ENCODE measurements at regions not wholly inside any gene's neighbourhood (a gene's known extent, or its start where the extent isn't known, plus 50 kb on each side); places are given as distances from the start of the nearest gene placed in this dataset.

- DNase-seq = no peak
- in situ Hi-C loops (cut with MboI; ENCODE audit: low sequenced_read_pairs) = no loop called here
- dilution Hi-C loops (cut with HindIII; ENCODE audit: low sequenced_read_pairs, unreplicated experiment) = no loop called here
- no peak overlapping the region for H2BK120ac ChIP-seq (ENCODE audit: low read depth, low read length)
- no peak overlapping the region for H3K4me2 ChIP-seq (ENCODE audit: low read depth, low read length)
- ChIA-PET CTCF (no interaction called here), POLR2A (ENCODE audit: unreplicated experiment) (no interaction called here)
- no peak overlapping the region for H2BK15ac ChIP-seq (ENCODE audit: low read depth, low read length)
- no peaks in the 10 kb centered on the region for H3K9me1 ChIP-seq (ENCODE audit: insufficient read depth, low read length)
- H4K8ac ChIP-seq (ENCODE audit: low read depth in 2 of 2, low read length in 2 of 2) = no peak overlapping the region
- H4K91ac ChIP-seq (ENCODE audit: insufficient read depth, low read depth, low read length) = no peak overlapping the region
- H3K27me3 ChIP-seq (ENCODE audit: control insufficient read depth, insufficient read depth, low read length) = no peaks in the 10 kb centered on the region
- H3K18ac ChIP-seq (ENCODE audit: low read depth, low read length) = no peak overlapping the region
- no peak for TF ChIP-seq CHD1 (IDR thresholded peaks at IDR 0.05; ENCODE audit: low read depth, low read length)
- TF ChIP-seq ELK1 (IDR thresholded peaks at IDR 0.05; ENCODE audit: borderline replicate concordance, low read depth, low read length) = no peak
- no peak for TF ChIP-seq RCOR1 (IDR thresholded peaks at IDR 0.05; ENCODE audit: insufficient replicate concordance, low read length)
- H2AFZ ChIP-seq (replicated peaks; ENCODE audit: low read length, poor library complexity) = no peak overlapping the region
- H3K14ac ChIP-seq (replicated peaks; ENCODE audit: low read depth, low read length) = no peak overlapping the region
- no peak overlapping the region for H3K56ac ChIP-seq (ENCODE audit: extremely low read depth, insufficient read depth, low read length)
- H3K79me1 ChIP-seq (ENCODE audit: low read depth in 1 of 2, low read length in 2 of 2) = no peaks in the 10 kb centered on the region
- H3K36me3 ChIP-seq (ENCODE audit: control insufficient read depth, insufficient read depth, low read length) = no peaks in the 10 kb centered on the region
- H4K20me1 ChIP-seq (ENCODE audit: insufficient read depth, low read length) = no peaks in the 10 kb centered on the region
- H3K4me3 ChIP-seq (ENCODE audit: insufficient read depth, low read depth, low read length) = no peak overlapping the region
- H3K9me3 ChIP-seq (ENCODE audit: control insufficient read depth, insufficient read depth, low read length) = no peaks in the 10 kb centered on the region
- 29% methylated on average over 1 of the region's 3 CpGs; no CpG with 5 or more reads in 1 of the 2 experiments for WGBS, 2 experiments (ENCODE audit: extremely low coverage in 2 of 2, insufficient read length in 1 of 2)
- BruUV-seq (replicated peaks) = no TSS peak
- H3K9ac ChIP-seq (ENCODE audit: low read depth, low read length) = no peak overlapping the region
- no peak overlapping the region for H3K27ac ChIP-seq (ENCODE audit: insufficient read depth, low read length)
- H2BK5ac ChIP-seq (ENCODE audit: low read depth, low read length, poor library complexity, severe bottlenecking) = no peak overlapping the region
- no peak for ATAC-seq (ENCODE audit: low read depth)
- no peak overlapping the region for H2BK20ac ChIP-seq (ENCODE audit: low read depth, low read length)
- intact Hi-C loops (cut with micrococcal nuclease) = no loop called here
- H3K4me1 ChIP-seq (ENCODE audit: control insufficient read depth, insufficient read depth, low read length) = peaks cover 2% of the 10 kb centered on the region; the same call in 1 of the 2 replicates
- no peak overlapping the region for H3K4ac ChIP-seq (ENCODE audit: low read depth, low read length)
- H4K5ac ChIP-seq (ENCODE audit: low read depth, low read length) = no peak overlapping the region
- no peak overlapping the region for H2AK5ac ChIP-seq (ENCODE audit: low read depth, low read length)
- H2AK9ac ChIP-seq (replicated peaks; ENCODE audit: low read depth, low read length, poor library complexity) = no peak overlapping the region
- H3K23ac ChIP-seq (ENCODE audit: low read depth, low read length) = no peak overlapping the region
Measured at GRCh38 chr9:108117795-108118194, 628.2 kb upstream of the KLF4 start.
